Stimulated activated CD8-positive, alpha-beta memory T cell treated with anti-CD3 and anti-CD28 coated beads, Interleukin-15, amount 100 ng/mL, for 48 hours (primary cell): ENCODE measurements at regions not wholly inside any gene's neighbourhood (a gene's known extent, or its start where the extent isn't known, plus 50 kb on each side); places are given as distances from the start of the nearest gene placed in this dataset.
"Not testable (repeated sequence)": the region's sequence is repeated elsewhere in the genome, so short reads cannot be mapped to it uniquely, and the experiment has no call there.

Source experiments
- DNase-seq, 2 donors: peaks; one replicate each; pipeline ENCODE4 v3.0.0-alpha.2; 2020; ENCODE audit warnings: low read depth in 2 of 2

DNA sequence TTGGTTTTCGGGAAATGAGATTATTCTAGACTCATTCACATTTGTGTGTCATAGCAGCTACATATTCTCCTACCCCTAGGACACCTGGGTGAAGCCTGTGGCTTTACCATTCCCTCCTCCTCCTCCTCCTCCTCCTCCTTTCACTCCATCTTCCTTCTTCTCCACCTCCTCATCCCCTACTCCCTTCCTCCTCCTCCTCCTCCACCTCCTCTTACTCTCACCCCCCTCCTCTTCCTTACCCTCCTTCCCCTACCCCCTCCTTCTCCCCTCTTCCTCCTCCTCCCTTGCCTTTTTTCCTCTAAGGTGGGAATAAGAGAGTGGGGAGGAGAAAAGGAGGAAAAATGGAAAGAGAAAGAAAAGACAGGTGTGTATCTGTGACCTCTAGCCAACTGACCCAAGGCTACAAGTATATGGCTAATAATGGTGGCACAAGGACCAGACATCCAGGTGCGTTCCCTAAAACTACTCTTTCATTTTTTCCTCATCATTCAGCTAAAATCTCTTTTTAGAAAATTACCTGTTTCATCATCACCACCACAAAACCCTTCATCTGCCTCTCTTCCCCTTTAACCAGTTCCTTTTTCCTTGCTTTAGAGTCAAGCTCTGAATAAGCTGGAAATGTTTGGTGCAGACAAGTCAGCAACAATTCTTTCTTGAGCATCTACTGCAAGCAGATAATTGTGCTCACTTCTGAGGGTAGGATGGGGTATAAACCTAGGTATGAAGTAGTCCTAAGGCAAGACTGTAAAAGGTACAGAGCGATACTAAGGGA lies 149.8 kb upstream of the FOXN3 start:
- DNase-seq = no peak

DNA sequence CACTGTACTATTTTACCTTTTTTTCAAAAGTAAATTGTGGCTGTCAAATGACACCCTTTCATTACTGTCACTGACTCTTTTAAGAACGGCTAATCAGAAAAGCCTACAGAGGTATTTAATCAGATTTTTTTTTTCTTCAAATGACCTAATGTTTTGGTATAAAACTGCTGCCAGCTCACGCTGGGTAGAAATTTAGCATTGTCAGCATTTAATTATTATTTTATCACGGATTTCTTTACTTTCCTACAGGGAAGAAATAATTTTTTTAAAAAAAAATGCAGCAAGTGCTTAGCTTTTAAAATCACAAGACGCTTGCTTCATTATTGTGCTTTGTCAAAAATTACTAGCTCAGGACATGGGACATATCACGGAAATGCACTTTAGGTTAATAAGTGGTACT lies 149.1 kb upstream of the FOXN3 start:
- DNase-seq = no peak

DNA sequence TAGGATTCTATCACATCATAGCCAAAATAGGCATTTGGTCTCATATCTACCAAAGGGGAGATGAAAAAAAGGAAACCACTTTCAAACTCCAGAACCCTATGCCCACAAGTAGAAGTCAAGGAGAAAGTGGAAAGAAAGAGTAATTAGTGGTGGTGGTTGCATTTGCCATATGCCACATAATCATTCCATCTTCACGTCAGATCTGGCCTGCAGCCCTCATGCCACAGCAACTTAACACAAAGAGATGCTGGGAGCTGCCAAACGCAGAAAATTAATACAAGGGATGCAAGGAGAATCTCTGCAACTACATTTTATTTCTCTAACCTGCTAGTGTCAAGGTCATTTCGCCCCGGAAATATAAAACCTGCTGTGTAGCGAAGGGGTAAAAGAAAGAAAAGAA lies 148.6 kb upstream of the FOXN3 start:
- DNase-seq = no peak

DNA sequence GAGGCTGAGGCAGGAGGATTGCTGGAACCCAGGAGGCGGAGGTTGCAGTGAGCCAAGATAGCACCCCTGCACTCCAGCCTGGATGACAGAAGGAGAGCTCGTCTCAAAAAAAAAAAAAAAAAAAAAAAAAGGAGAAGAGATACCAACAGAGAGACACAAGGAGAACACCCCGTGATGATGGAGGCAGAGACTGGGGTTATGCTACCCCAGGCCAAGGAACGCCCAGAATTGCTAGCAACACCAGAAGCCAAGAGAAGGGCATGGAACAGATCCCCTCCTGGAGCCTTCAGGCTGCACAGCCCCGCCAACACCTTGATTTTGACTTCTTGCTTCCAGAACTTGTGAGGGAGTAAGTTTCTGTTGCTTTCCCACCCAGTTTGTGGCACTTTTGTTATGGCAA lies 148.0 kb upstream of the FOXN3 start:
- DNase-seq = no peak

DNA sequence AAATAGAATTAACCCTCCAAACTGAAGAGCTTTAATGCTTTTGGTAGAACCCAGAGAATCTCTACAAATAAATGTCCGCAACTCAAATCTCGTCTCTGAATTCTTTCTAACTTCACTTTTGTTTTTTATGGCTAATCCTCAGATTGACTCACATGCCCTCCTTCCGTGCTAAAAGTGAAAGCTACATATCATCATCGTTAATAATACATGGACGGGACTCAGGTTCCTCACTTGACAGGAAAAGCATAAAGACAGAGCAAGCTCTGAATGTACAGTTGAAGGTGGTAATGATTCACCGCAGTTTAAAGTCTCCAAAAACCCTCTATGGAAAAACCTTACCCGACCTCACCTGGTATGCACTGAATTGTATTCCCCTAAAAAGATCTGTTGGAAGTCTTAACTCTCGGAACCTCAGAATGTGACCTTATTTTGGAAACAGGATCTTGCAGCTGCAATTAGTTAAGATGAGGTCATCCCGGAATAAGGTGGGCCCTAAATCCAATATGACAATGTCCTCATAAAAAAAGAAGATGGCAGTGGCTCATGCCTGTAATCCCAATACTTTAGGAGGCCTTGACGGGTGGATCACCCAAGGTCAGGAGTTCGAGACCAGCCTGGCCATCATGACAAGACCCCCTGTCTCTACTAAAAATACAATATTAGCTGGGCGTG lies 147.4 kb upstream of the FOXN3 start:
- DNase-seq = no peak

DNA sequence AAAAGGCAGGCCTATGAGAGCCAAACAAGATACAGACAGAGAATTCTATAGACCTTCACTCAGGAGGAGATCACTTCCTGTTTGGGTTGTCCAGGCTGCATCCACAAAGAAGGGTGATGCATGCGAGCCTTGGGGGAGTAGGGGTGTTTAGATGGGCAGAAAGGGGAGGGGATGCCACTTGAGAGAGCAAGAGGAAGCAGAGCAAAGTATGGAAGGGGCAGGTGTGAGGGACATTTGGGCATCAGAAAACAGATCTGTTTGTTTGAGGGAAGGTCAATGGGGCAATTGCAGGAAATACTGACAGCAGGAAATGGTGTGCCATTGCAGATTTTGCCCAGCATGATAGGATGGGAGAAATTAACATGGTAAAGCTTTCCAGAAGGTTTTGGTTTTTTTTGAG lies 146.4 kb upstream of the FOXN3 start:
- DNase-seq = no peak

DNA sequence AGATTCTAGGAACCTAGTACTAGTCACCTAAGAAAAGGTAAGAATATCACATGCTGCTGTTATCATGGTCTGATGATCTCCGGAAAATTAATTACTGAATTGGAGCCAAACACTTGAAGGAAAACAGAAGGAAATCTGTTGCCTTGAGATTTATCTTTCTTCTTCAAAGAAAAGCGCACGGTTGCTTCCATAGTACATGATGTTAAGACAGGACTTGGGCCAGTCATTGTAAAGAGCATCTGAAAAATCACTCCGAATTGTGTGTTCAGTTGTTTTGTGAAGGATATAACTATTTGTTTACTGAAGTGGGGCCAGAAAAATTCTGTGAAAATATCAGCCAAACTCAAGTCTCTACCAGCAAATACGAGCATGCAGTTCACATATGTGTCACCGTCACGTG lies 134.9 kb upstream of the FOXN3 start:
- no peak for DNase-seq

DNA sequence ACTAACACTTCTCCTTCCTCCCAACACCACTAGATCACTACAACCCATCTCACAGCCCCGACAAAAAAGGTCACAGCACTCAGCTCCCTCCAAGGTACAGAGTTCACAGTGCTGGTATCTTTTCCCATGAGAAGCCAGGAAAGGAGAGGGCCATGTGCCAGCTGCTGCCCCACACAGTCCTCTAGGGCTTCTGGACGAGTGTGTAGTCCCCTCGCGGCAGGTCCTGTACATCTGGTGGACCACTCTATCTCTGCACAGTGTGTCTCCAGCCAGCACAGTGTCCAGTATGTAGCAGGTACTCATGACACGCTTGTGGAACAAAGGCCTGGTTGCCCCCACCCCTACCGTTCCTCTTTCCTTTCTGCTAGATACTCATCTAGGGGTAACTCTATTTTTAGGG lies 134.4 kb upstream of the FOXN3 start:
- DNase-seq = no peak

DNA sequence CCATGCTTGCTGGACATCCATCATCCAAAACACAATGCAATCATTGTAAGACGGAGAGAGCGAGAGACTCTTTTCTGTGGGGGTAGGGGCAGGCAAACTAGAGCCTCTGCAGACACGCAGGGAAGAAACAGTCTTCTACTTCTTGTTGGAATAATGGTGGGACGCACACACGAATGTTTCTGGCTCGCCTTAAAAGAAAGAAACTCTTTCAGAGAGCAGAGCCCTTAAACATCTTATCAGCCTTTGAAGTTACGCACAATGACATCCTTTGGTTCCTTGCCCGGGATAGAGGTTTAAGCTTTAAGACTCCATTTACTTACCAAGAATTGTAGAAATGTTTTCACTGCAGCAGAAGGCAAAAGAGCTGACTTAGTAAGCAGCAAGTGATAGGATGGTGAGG lies 133.8 kb upstream of the FOXN3 start:
- no peak for DNase-seq

DNA sequence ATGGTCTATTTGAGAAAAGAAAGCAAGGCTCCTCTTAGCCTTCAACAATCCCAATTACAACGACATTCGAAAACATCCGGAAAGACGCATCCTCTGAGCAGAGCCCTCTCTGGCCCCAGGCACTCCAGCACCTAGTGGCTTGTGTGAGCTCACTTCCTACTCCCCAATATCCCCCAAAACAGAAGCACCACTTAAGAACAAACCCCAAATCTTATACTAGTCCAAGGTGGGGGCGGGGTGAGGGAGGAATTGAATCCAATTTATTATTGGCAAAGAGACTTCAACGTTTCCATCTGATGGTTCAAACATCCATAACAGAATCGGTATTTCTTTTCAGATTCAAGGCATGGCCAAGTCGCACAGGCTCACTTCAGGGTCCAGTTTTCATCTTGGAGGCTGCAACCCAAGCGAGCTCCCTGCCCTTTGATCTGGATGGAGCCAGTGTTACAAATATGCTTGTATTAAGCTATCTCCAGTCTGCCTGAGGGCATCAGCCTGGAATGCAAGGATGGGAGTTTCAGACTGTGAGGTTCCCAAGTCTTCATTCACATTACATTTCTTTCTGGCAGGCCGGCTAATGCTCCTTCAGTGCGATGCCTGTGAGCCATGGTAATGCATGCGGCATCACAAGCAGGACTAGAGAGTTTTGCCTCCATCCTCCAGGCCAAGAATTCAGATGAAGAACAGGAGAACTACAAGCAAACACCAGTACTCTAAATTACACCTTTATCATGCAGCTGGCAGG lies 132.5 kb upstream of the FOXN3 start:
- no peak for DNase-seq

DNA sequence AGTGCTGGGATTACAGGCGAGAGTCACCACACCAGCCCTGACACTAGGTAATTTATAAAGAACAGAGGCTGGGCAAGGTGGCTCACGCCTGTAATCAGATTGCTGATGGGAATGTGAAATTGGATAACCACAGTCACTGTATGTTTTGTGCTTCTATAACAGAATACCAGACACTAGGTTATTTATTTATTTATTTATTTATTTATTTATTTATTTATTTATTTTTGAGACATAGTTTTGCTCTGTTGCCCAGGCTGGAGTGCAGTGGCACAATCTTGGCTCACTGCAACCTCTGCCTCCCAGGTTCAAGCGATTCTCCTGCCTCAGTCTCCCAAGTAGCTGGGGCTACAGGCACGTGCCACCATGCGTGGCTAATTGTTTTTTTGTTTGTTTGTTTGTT lies 130.0 kb upstream of the FOXN3 start:
- not testable (repeated sequence) for DNase-seq

DNA sequence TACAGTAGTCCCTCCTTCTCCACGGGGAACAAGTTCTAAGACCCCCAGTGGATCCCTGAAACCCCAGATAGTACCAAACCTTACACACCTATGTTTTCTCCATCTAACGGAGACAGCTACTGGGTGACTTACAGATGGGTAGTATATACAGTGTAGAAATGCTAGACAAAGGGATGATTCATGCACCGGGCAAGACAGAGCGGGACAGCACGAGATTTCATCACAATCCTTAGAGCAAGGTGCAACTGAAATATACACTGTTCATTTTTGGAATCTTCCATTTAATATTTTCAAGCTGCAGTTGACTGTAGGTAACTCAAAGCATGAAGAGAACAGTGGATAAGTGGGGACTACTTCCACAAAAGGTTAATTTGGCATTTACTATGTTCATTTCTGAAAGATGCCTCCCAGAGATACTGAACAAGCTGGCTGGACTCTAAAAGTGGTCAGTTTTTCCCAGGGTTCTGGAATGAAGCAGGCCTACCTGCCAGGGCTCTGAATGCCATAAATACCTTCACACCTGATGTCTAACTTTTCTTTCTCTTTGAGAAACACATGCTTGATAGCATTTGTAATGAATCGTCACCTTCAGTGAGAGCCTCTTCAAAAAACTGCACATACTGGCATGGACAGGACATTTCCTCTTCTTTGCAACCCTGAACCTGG lies 127.7 kb upstream of the FOXN3 start:
- no peak for DNase-seq

DNA sequence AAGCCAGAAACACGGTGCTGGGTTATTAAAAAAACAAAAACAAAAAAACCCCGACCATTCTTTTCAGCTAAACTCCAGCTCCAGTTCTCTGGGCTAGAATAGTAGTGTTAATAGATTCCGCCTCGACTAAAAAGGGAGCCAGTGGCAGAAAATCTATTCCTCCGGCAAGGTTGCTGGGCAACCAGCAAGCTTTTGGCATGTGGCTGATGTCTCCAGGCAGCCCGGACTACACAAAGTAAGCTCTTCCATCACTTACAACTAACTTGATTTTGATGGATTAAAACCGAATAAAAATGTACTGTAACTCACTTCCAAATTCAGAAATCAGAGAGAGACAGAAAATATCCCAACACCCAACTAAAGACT lies 126.4 kb upstream of the FOXN3 start:
- DNase-seq = no peak

DNA sequence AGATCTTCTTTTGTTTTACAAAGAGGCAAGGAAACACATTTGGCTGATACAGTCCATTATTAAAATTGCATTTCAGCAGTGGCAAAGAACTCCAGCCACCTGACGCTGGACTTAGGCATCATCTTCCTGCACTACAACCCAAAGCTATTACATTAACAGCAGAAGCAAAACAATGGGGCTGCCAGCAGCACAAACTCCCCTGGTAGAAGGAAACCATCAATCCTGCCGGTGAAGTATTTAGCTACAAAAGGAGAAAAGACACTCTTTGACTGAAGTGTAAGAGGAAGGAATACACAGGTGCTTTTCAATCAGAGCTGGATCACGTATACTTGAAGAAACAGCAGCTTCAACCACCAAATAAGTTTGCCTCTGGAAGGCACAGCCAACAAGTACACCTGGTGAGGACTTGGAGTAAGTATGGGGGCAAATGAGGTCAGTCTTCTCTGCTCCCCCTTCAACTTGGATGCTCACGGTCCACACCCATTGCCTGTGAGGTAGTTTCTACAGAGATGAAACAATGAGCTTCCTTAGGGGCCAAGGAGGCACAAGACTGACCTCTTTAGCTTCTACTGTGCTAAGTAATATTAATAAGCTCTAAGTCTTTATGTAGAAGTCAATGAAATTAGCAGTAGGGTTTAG lies 125.9 kb upstream of the FOXN3 start:
- DNase-seq = no peak

DNA sequence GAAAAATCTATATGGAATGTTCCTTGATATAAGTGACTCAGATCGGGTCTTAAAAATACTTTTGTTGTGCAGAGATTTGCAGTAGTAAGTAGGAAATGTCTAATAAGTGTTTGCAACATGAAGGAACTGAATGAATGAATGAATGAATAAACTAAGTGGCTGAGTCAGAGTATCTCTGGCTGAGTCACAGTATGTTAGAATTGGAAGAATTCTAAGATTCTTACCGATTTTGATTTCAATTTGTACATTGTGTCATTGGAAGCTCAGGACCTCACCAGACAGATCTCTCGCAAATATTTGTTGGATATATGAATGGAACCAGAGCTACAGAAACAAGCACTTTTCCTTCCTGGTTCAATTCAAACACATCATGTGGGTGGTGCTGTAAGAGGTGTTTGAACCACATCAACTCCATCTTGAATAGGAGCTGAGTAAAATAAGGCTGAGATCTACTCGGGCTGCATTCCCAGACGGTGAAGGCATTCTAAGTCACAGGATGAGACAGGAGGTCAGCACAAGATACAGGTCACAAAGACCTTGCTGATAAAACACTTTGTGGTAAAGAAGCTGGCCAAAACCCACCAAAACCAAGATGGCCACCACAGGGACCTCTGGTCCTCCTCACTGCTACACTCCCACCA lies 123.9 kb upstream of the FOXN3 start:
- DNase-seq = no peak

DNA sequence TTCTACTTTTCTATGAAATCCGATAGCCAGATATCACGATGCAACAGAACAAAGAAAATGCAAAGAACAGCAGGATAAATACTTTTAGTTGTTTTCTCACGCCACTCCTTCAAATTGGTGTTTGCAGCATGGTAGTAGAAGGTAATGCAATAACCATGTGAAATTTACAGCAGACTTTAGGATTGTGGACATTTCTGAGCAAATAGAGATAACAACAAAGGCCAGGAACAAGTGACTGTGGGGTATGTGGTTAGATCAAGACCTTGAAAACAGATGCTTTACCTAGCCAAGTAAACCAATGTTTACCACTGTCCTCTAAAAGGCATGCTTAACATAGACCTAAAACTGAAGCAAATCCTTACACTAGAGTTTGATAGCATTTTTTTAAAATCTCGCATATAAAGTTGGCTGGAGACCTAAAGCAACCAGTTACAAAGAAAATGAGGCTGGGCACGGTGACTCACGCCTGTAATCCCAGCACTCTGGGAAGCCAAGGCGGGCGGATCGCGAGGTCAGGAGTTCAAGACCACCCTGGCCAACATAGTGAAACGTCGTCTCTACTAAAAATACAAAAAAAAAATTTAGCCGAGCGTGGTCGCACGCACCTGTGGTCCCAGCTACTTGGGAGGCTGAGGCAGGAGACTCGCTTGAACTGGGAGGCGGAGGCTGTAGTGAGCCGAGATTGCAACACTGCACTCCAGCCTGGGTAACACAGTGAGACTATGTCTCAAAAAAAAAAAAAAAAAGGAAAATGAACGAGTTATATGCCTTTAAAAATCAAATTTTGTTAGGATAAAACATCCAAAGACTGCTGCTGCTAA lies 123.2 kb upstream of the FOXN3 start:
- no peak for DNase-seq

DNA sequence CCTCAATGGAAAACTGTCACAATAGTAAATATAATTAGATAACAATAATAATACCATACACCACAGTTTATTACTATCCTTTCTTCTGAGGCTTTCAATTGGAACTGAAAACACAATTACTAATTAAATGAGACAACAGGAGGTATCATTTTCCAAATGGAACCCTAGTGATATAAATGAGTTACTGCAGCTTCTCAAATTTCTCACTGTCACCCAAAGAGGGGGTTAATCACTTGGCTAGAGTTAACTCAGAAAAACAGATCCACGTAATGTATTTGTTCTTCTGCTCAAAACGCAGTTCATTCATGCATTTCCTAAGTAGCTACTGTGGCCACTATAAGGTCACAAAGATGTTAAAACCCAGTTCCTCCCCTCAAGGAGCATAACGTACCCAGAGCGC lies 120.9 kb upstream of the FOXN3 start:
- DNase-seq = no peak

DNA sequence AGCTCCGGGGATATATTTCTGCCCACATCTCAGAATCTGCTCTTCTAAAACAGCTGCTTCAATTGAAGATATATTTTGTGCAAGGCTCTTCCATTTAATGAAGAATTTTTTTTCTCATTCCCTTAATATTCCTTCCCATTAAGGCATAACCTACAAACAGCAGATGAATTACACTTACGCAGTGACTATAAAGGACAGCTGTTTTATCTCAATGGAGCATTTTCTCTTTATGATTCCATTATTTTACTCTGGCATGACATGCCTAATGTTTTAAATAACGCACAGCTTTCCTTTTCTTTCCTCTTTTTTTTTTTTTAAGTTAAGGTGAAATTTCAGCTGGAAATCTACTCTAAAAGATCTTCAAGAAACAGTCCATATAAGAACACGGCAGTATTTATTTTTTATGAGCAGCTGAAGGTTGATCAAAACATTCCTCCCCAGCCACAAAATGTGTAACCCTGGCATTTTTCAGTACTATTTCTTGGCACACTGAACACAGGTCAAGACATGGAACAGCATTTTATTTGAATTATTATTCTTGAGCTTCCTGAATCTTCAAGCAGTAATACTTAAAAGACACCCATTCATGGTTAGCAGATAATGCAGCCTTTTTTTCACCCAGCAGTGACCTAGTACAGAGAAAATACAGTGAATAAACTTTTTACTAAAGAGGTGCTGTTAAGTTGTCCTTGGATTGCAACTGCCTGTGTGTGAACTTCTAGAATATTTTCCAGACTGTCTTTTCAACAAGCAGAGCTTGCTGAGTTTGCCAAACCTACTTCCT lies 118.1 kb upstream of the FOXN3 start:
- DNase-seq = no peak

DNA sequence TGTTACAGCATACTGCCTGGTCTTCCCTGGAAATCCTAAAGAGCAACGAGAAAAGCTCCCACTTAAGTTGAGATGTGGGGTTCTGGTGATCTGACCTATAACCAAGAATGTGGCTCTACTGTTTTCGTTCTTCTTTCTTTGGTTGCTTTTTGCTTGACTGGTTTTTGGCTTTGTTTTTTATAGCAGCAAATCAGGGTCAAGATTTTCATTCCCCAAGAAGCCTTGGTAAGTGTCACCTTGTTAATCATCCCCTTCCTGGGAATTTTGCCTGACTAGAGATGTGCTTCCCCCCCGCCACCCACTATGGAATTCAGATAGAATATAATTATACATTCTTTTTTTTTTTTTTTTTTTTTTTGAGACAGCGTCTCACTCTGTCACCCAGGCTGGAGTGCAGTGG lies 116.7 kb upstream of the FOXN3 start:
- DNase-seq = no peak

DNA sequence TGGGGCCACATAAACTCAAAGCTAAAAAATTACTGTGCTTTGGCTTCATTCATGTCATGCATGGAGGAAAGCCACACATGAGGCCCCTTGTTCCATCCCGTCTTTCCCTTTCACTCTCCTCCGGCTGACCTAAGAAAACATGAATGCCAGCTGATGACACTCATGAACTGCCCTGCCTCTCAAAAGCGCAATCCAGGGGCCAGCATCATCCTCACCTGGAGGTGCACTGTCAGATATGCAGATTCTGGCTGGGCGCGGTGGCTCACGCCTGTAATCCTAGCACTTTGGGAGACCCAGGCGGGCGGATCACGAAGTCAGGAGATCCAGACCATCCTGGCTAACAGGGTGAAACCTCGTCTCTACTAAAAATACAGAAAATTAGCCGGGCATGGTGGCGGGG lies 116.1 kb upstream of the FOXN3 start:
- no peak for DNase-seq
